ENCODE measurements at regions not wholly inside any gene's neighbourhood (a gene's known extent, or its start where the extent isn't known, plus 50 kb on each side); places are given as distances from the start of the nearest gene placed in this dataset.

DNA sequence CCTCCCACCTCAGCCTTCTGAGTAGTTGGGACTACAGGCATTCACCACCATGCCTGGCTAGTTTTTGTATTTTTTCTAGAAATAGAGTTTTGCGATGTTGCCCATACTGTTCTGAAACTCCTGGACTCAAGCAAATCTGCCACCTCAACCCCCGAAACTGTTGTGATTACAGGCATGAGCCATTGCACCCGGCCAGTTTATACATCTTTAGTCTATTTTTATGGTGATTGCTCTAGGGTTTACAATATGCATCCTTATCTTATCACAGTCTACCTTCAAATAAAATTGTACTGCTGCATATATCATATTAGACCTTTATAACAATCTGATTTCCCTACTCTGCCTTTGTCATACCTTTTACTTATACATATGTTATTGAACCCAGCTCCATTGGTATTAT, 56.9 kb downstream of the SOWAHB start:
- no peaks in the 10 kb centered on the region for H3K4me1 Mint-ChIP-seq (ENCODE audit: low read depth, unreplicated experiment)
- H3K36me3 Mint-ChIP-seq (ENCODE audit: insufficient read depth, unreplicated experiment): no peaks in the 10 kb centered on the region
- intact Hi-C loops (cut with micrococcal nuclease; ENCODE audit: unreplicated experiment): no loop called here
- no peak overlapping the region for H3K4me3 Mint-ChIP-seq (ENCODE audit: unreplicated experiment)
- H3K27me3 Mint-ChIP-seq (ENCODE audit: insufficient read depth, unreplicated experiment): no peaks in the 10 kb centered on the region
- no peaks in the 10 kb centered on the region for H3K36me3 ChIP-seq (ENCODE audit: control insufficient read depth, insufficient read depth, low read length)
- TF ChIP-seq, protein P1, sequence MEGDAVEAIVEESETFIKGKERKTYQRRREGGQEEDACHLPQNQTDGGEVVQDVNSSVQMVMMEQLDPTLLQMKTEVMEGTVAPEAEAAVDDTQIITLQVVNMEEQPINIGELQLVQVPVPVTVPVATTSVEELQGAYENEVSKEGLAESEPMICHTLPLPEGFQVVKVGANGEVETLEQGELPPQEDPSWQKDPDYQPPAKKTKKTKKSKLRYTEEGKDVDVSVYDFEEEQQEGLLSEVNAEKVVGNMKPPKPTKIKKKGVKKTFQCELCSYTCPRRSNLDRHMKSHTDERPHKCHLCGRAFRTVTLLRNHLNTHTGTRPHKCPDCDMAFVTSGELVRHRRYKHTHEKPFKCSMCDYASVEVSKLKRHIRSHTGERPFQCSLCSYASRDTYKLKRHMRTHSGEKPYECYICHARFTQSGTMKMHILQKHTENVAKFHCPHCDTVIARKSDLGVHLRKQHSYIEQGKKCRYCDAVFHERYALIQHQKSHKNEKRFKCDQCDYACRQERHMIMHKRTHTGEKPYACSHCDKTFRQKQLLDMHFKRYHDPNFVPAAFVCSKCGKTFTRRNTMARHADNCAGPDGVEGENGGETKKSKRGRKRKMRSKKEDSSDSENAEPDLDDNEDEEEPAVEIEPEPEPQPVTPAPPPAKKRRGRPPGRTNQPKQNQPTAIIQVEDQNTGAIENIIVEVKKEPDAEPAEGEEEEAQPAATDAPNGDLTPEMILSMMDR (IDR thresholded peaks at IDR 0.05; ENCODE audit: insufficient read depth in 1 of 2, low read depth in 1 of 2, low read length in 1 of 2, severe bottlenecking in 1 of 2, unreplicated experiment in 1 of 2): no peak
- BruUV-seq (replicated peaks): no TSS peak
- no peak for DNase-seq
- no peak overlapping the region for H3K27ac Mint-ChIP-seq (ENCODE audit: unreplicated experiment)
- H3K9me3 ChIP-seq: no peaks in the 10 kb centered on the region
- no peak overlapping the region for H3K4me3 ChIP-seq (ENCODE audit: low read depth, low read length)
- POLR2A ChIA-PET: no interaction called here
- CTCF ChIA-PET: no interaction called here
- no peaks in the 10 kb centered on the region for H3K27me3 ChIP-seq (replicated peaks; ENCODE audit: control insufficient read depth, insufficient read depth, low read length)
- no peaks in the 10 kb centered on the region for H3K4me1 ChIP-seq
- H3K9me3 Mint-ChIP-seq (ENCODE audit: unreplicated experiment): peaks cover 12% of the 10 kb centered on the region

DNA sequence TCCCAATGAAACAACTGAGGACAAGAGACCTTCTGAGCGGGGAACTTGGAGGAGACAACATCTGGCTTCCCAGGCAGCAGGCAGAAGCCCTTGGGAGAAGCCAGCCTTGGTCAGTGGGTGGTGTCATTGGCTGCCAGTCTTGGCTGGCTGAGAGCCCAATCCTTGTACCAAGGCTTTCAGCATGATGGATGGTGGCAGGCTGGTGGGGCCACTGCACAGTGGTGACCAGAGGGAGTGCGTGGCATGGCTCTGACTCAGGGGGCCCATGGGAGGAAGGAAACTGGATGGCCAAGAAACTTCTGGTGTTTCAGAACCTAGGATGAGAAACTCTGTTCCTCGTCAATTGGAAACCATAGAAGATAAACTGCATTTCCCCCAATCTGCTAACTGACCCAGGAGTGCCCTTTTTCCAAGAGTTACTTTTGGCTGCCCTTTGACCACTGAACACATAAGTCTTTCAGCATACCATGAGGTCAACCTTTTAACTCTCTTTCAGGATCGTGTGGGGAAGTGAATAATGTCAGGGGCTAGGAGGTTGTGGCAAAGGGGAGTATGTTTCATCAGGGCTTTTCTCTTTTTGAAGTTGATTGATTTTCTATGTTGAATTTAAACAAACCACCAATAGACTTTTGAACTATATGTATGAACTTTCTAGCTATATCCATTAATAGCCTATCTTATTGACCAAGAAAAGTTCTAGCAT, 60.9 kb downstream of the SOWAHB start:
- Histone ChIP-seq H3K27me3 (replicated peaks; ENCODE audit: control insufficient read depth, insufficient read depth, low read length) (no peaks in the 10 kb centered on the region), H3K4me1 (peaks cover 5% of the 10 kb centered on the region; the same call in 1 of the 2 replicates), H3K9me3 (no peaks in the 10 kb centered on the region), H3K4me3 (ENCODE audit: low read depth, low read length) (no peak overlapping the region), H3K36me3 (ENCODE audit: control insufficient read depth, insufficient read depth, low read length) (no peaks in the 10 kb centered on the region)
- no TSS peak for BruUV-seq (replicated peaks)
- Mint-ChIP-seq H3K9me3 (ENCODE audit: unreplicated experiment) (peaks cover 12% of the 10 kb centered on the region), H3K27ac (ENCODE audit: unreplicated experiment) (no peak overlapping the region), H3K36me3 (ENCODE audit: insufficient read depth, unreplicated experiment) (no peaks in the 10 kb centered on the region), H3K27me3 (ENCODE audit: insufficient read depth, unreplicated experiment) (no peaks in the 10 kb centered on the region), H3K4me1 (ENCODE audit: low read depth, unreplicated experiment) (peaks cover 13% of the 10 kb centered on the region), H3K4me3 (ENCODE audit: unreplicated experiment) (no peak overlapping the region)
- intact Hi-C loops (cut with micrococcal nuclease; ENCODE audit: unreplicated experiment): loop anchor here (10.0 kb wide), 1 partner anchor 58 kb away; the partner anchor contains the start of gene SOWAHB
- ChIA-PET CTCF (no interaction called here), POLR2A (interaction anchor here (0.5 kb wide), 1 partner anchor 463 kb away, joined by 5 read pairs; no protein-coding TSS in a partner anchor)
- TF ChIP-seq, protein P1 (IDR thresholded peaks at IDR 0.05; ENCODE audit: insufficient read depth in 1 of 2, low read depth in 1 of 2, low read length in 1 of 2, severe bottlenecking in 1 of 2, unreplicated experiment in 1 of 2): no peak
- DNase-seq: no peak

All from Caco-2 (cell line).